BJ (cell line): ENCODE measurements at regions not wholly inside any gene's neighbourhood (a gene's known extent, or its start where the extent isn't known, plus 50 kb on each side); places are given as distances from the start of the nearest gene placed in this dataset.
"Not testable (repeated sequence)": the region's sequence is repeated elsewhere in the genome, so short reads cannot be mapped to it uniquely, and the experiment has no call there.

Source experiments
- CTCF ChIA-PET: fragments of 350-600 bp; formaldehyde crosslinking; extraction: SDS; loops from one replicate; lab custom pipeline; 2021; ENCODE audit warnings: antibody characterized with exemption, inconsistent platforms; lab: Yijun Ruan, JAX
- POLR2A ChIA-PET: fragments of 300-600 bp; sonication (Branson Sonifier 250); formaldehyde crosslinking; extraction: SDS; loops from one replicate; lab custom pipeline; 2021; ENCODE audit warnings: antibody characterized with exemption; lab: Charles Lee
- DNase-seq: peaks from one replicate; pipeline ENCODE4 v3.0.0-alpha.2; 2011; ENCODE audit warnings: low read depth
- H3K27me3 ChIP-seq: 2 replicates; pipeline ENCODE4 v1.6.0; 2011; ENCODE audit warnings: low read length; ENCODE audit not compliant: control insufficient read depth, insufficient read depth
- H3K36me3 ChIP-seq: 2 replicates; pipeline ENCODE4 v1.5.1; 2011; ENCODE audit warnings: low read length; ENCODE audit not compliant: control insufficient read depth, insufficient read depth
- H3K4me3 ChIP-seq: 2 replicates; pipeline ENCODE4 v1.5.1; 2011; ENCODE audit warnings: low read depth, mild to moderate bottlenecking, control low read depth, low read length
- CTCF ChIP-seq: IDR thresholded peaks from 2 replicates; pipeline ENCODE4 v1.5.1; 2011; ENCODE audit warnings: low read depth, mild to moderate bottlenecking, control low read depth, inconsistent platforms, low read length, moderate library complexity; ENCODE audit not compliant: insufficient read depth

- no peak overlapping the region for H3K4me3 ChIP-seq
- POLR2A ChIA-PET, result no interaction called here
These were observed 164.4 kb downstream of the SIM1 start for GRCh38 chr6:100300221-100300736.

DNA sequence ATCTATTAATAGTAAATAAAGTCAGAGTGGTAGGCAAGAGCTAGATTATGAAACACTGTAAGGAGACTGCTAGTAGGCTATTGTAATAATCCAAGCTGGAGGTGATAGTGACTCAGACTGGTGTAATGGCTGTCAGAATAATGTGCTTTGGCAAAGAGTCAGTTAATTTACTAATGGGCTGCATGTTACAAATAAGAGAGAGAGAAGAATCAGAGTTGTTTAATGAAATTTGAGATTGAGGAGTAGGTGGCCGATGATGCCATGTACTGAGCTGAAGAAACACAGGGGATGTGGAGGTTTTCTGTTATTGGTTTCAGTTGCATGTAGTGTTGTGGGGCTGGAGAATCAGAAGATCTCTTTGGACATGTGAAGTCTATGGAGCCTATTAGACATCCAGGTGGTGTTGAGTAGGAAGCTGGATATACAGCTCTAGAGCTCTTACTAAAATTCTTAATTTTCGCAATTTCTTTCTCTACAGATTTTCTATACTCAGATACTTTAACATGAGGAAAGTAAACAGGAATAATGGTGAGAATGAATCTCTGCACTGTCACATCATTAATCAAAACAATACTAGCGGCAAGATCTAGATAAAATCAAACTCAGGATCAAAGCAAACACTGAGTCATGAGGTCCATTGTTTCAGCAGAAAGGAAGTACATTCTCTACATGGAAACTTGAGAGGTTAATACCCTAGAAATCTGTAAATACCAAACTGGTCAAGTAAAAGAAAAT lies 167.7 kb downstream of the SIM1 start:
- peak; percentile 86 for DNase-seq
- ChIA-PET POLR2A (no interaction called here), CTCF (interaction anchor here (0.5 kb wide), 1 partner anchor 173 kb away, joined by 3 read pairs; no protein-coding TSS in a partner anchor)
- no peak for TF ChIP-seq CTCF
- no peak overlapping the region for H3K4me3 ChIP-seq
- no peaks in the 10 kb centered on the region for H3K27me3 ChIP-seq
- no peaks in the 10 kb centered on the region for H3K36me3 ChIP-seq

More at GRCh38 chr6:100300221-100300736, 164.4 kb downstream of the SIM1 start:
- no peak for TF ChIP-seq CTCF
- peak; percentile 85 for DNase-seq
- H3K36me3 ChIP-seq, result no peaks in the 10 kb centered on the region
- no peaks in the 10 kb centered on the region for H3K27me3 ChIP-seq
- CTCF ChIA-PET, result no interaction called here

DNA sequence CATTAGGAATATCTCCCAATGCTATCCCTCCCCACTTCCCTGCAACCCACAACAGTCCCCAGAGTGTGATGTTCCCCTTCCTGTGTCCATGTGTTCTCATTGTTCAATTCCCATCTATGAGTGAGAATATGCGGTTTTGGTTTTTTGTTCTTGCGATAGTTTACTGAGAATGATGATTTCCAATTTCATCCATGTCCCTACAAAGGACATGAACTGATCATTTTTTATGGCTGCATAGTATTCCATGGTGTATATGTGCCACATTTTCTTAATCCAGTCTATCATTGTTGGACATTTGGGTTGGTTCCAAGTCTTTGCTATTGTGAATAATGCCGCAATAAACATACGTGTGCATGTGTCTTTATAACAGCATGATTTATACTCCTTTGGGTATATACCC lies 169.5 kb downstream of the SIM1 start:
- POLR2A ChIA-PET, H3K36me3 ChIP-seq, H3K4me3 ChIP-seq, DNase-seq, H3K27me3 ChIP-seq: not testable (repeated sequence)
- CTCF ChIA-PET, result interaction anchor here (0.9 kb wide), 1 partner anchor 119 kb away, joined by 3 read pairs; no protein-coding TSS in a partner anchor

DNA sequence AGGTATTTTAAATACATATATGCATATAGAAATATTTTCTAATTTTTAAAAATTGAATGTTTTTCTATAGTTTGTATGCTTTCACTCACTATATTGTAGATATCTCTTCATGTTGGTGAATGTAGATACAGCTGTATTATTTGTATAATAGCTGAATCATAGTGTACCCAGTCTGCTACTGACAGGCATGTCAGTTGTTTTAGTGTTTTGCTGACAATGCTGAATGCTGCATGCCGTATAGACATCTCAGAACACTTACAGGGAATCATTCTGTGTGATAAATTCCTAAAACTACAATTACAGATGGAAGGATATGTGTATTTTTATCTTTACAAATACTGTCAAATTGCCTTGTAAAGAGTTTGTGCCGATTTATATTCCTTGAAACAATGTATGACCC lies 175.4 kb downstream of the SIM1 start:
- ChIA-PET POLR2A (no interaction called here), CTCF (no interaction called here)
- Histone ChIP-seq H3K27me3 (no peaks in the 10 kb centered on the region), H3K4me3 (no peak overlapping the region), H3K36me3 (no peaks in the 10 kb centered on the region)
- no peak for DNase-seq
- TF ChIP-seq CTCF, result no peak

GRCh38 chr6:100288311-100288710 lies 176.4 kb downstream of the SIM1 start:
- no peaks in the 10 kb centered on the region for H3K27me3 ChIP-seq
- CTCF ChIA-PET, result interaction anchor here (0.9 kb wide), 1 partner anchor 17 kb away, joined by 3 read pairs; no protein-coding TSS in a partner anchor
- POLR2A ChIA-PET, result no interaction called here

More at GRCh38 chr6:100288311-100288710, 176.4 kb downstream of the SIM1 start:
- TF ChIP-seq CTCF, result no peak
- DNase-seq, result no peak
- Histone ChIP-seq H3K4me3 (no peak overlapping the region), H3K36me3 (no peaks in the 10 kb centered on the region)
